ENCODE measurements at regions not wholly inside any gene's neighbourhood (a gene's known extent, or its start where the extent isn't known, plus 50 kb on each side); places are given as distances from the start of the nearest gene placed in this dataset.

GRCh38 chr13:85241060-85241459 lies 558.2 kb downstream of the SLITRK6 start:
- Histone ChIP-seq H3K27me3 (ENCODE audit: insufficient read depth, poor library complexity, severe bottlenecking) (no peaks in the 10 kb centered on the region), H3K27ac (replicated peaks) (no peak overlapping the region), H3K4me3 (replicated peaks; ENCODE audit: insufficient read depth, low read length) (no peak overlapping the region)
- DNase-seq (ENCODE audit: low read depth in 1 of 2, low spot score in 1 of 2), result no peak
- TF ChIP-seq, protein P1, sequence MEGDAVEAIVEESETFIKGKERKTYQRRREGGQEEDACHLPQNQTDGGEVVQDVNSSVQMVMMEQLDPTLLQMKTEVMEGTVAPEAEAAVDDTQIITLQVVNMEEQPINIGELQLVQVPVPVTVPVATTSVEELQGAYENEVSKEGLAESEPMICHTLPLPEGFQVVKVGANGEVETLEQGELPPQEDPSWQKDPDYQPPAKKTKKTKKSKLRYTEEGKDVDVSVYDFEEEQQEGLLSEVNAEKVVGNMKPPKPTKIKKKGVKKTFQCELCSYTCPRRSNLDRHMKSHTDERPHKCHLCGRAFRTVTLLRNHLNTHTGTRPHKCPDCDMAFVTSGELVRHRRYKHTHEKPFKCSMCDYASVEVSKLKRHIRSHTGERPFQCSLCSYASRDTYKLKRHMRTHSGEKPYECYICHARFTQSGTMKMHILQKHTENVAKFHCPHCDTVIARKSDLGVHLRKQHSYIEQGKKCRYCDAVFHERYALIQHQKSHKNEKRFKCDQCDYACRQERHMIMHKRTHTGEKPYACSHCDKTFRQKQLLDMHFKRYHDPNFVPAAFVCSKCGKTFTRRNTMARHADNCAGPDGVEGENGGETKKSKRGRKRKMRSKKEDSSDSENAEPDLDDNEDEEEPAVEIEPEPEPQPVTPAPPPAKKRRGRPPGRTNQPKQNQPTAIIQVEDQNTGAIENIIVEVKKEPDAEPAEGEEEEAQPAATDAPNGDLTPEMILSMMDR (IDR thresholded peaks at IDR 0.05; ENCODE audit: insufficient read depth, low read length), result no peak
- TF ChIP-seq GABPA (IDR thresholded peaks at IDR 0.05; ENCODE audit: low read depth), result no peak
- no peak for TF ChIP-seq POLR2AphosphoS5 (IDR thresholded peaks at IDR 0.05; ENCODE audit: low read depth)
- TF ChIP-seq SPI1 (IDR thresholded peaks at IDR 0.05; ENCODE audit: borderline replicate concordance, low read depth), result no peak
- TF ChIP-seq, protein P2, sequence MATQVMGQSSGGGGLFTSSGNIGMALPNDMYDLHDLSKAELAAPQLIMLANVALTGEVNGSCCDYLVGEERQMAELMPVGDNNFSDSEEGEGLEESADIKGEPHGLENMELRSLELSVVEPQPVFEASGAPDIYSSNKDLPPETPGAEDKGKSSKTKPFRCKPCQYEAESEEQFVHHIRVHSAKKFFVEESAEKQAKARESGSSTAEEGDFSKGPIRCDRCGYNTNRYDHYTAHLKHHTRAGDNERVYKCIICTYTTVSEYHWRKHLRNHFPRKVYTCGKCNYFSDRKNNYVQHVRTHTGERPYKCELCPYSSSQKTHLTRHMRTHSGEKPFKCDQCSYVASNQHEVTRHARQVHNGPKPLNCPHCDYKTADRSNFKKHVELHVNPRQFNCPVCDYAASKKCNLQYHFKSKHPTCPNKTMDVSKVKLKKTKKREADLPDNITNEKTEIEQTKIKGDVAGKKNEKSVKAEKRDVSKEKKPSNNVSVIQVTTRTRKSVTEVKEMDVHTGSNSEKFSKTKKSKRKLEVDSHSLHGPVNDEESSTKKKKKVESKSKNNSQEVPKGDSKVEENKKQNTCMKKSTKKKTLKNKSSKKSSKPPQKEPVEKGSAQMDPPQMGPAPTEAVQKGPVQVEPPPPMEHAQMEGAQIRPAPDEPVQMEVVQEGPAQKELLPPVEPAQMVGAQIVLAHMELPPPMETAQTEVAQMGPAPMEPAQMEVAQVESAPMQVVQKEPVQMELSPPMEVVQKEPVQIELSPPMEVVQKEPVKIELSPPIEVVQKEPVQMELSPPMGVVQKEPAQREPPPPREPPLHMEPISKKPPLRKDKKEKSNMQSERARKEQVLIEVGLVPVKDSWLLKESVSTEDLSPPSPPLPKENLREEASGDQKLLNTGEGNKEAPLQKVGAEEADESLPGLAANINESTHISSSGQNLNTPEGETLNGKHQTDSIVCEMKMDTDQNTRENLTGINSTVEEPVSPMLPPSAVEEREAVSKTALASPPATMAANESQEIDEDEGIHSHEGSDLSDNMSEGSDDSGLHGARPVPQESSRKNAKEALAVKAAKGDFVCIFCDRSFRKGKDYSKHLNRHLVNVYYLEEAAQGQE (IDR thresholded peaks at IDR 0.05; ENCODE audit: insufficient replicate concordance, low read depth), result no peak

DNA sequence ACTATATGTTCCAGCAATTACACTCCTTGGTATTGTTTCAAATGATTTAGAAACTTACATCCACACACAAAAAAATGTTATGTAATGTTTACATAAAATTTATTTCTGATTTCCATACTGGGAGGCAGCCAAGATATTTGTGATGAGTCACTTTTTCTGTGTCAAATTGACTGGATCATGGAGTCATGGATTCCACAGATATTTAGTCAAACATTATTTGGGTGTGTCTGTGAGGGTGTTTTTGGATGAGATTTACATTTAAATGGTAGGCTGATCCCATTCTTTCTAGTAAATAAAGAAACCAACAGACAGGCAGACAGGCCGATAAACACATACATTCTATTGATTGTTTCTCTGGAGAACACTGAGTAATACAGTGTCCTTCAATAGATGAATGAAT lies 562.8 kb downstream of the SLITRK6 start:
- no peak for DNase-seq (ENCODE audit: low read depth in 1 of 2, low spot score in 1 of 2)
- TF ChIP-seq, protein P1 (IDR thresholded peaks at IDR 0.05; ENCODE audit: insufficient read depth, low read length), result no peak
- TF ChIP-seq POLR2AphosphoS5 (IDR thresholded peaks at IDR 0.05; ENCODE audit: low read depth) (no peak), SPI1 (IDR thresholded peaks at IDR 0.05; ENCODE audit: borderline replicate concordance, low read depth) (no peak), GABPA (IDR thresholded peaks at IDR 0.05; ENCODE audit: low read depth) (no peak)
- TF ChIP-seq, protein P2 (IDR thresholded peaks at IDR 0.05; ENCODE audit: insufficient replicate concordance, low read depth), result no peak
- H3K27me3 ChIP-seq (ENCODE audit: insufficient read depth, poor library complexity, severe bottlenecking), result no peaks in the 10 kb centered on the region
- no peak overlapping the region for H3K4me3 ChIP-seq (replicated peaks; ENCODE audit: insufficient read depth, low read length)
- no peak overlapping the region for H3K27ac ChIP-seq (replicated peaks)

DNA sequence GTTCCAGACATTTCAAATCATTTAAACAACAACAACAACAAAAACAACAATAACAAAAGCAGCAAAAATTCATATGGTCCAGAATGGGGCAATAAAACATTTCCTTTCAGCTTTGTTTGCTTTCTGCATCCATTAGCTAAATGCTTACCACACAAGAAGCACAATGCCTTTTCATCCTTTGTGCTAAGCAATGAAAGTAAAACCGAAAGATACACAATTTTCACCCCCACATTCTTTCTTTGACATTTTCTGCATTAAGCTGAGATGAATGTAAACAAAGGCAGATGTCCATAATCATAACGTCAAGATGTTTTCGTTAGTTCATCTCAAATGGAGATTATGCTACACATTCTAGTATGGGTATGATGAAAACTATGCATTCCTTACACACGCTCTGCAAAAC lies 568.5 kb downstream of the SLITRK6 start:
- DNase-seq (ENCODE audit: low read depth in 1 of 2, low spot score in 1 of 2), result no peak

More for the DNA sequence above, 568.5 kb downstream of the SLITRK6 start:
- Histone ChIP-seq H3K27me3 (ENCODE audit: insufficient read depth, poor library complexity, severe bottlenecking) (no peaks in the 10 kb centered on the region), H3K27ac (replicated peaks) (no peak overlapping the region), H3K4me3 (replicated peaks; ENCODE audit: insufficient read depth, low read length) (no peak overlapping the region)
- TF ChIP-seq POLR2AphosphoS5 (IDR thresholded peaks at IDR 0.05; ENCODE audit: low read depth) (no peak), GABPA (IDR thresholded peaks at IDR 0.05; ENCODE audit: low read depth) (no peak), SPI1 (IDR thresholded peaks at IDR 0.05; ENCODE audit: borderline replicate concordance, low read depth) (no peak)
- TF ChIP-seq, protein P2 (IDR thresholded peaks at IDR 0.05; ENCODE audit: insufficient replicate concordance, low read depth), result no peak
- TF ChIP-seq, protein P1 (IDR thresholded peaks at IDR 0.05; ENCODE audit: insufficient read depth, low read length), result no peak
